ENCODE measurements at regions not wholly inside any gene's neighbourhood (a gene's known extent, or its start where the extent isn't known, plus 50 kb on each side); places are given as distances from the start of the nearest gene placed in this dataset.
A peak's percentile ranks its signal among the peaks of the same experiment; 100 is the strongest.

DNA sequence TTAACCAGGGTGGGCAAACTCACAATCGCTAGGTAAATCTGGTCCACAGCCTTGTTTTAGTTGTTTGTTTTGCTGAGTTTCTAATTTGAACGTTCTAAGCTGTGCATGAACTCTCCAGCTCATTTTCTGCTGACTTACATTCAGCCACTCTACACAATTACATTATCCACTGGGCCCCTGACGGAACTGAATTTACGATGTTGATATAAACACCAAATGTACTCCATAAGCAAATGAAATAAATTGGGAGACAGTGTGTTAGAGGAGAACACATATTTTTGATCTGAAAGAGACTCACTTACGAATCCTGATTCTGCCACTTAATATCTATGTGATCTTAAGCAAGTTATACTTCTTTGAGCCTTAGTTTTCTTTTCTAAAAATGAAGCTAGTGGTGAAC, 393.4 kb downstream of the ZNF608 start:
- DNase-seq = no peak

DNA sequence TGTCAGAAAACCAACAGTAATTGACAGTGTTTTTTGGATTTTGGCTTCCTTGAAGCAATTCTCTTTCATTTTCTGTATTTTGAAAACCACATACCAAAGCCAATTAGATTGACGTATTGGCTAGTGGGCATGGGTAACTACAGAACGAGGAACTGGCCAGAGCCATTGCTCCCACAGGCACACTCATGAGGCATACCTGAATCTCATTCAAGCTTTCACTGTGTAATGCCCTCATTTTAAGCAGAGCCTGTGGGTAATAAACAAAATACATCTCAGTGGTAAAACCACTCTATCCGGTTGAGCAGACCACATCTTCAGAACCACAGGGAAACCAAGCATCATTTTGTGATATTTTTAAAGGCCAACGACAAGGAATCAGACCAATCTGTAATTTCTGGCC, 394.1 kb downstream of the ZNF608 start:
- DNase-seq = no peak

- no peak for DNase-seq
Observed at GRCh38 chr5:124349931-124350330, 396.5 kb downstream of the ZNF608 start.

GRCh38 chr5:124343451-124343867, 403.0 kb downstream of the ZNF608 start:
- DNase-seq = peak; percentile 66

DNA sequence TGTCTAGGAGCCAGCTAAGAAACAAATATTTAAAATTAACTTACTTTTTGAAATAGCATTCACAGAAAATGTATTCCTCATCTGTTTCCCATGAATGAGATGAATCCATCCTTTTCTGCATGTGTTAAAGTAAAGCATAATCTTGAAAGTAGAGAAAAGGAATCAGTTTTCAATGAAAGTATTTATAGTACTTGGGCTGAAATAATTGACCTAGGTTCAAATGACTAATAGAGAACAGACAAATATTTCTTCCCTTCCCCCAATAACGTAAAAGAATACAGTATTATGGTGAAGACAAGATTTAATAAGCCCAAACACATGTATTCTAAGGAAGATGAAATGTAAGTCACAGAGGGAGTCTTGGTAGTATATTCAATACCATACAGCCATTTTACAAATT, 403.5 kb downstream of the ZNF608 start:
- DNase-seq = no peak

DNA sequence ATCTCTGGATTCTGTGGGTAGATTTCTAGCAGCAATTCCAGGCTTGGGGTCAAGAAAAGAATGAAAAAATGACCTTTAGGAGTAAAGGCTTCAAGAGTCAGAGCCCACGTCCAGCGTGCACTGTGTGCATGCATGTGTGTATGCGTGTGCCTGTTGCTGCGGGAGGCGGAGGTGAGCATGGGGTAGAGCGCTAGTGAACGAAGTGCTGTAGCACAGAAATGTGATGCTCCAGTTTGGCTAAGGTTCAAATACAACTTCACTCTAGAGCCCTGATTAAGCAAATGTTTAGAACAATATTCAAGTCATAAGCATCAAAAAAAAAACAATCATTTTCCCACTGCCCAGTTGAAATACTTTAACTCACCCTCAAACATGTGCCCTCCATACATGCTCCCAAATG, 403.9 kb downstream of the ZNF608 start:
- DNase-seq = no peak

DNA sequence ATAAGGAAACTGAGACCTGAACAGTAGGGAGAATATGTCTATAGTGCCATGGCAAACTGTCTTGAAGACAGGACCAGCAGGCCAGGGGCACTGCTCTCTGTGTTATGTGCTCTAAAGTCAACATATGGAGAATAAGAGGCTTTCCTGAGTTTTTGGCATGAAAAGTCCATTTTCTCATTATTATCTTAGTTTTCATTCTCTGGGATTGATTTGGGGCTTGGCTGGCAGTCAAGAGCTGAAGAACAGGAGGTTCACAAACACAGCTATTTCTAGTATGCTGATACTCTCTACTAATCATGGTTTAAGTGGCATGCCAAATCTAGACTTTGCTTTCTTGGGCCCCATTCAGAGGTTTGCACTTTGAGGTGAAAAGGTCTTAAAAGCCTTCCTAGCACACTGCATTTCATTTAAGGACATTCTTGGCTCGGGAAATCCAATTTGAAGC, 404.4 kb downstream of the ZNF608 start:
- no peak for DNase-seq

GRCh38 chr5:124341066-124341858, 405.2 kb downstream of the ZNF608 start:
- DNase-seq = no peak

- no peak for DNase-seq
Observed at GRCh38 chr5:124337996-124338395, 408.4 kb downstream of the ZNF608 start.

GRCh38 chr5:124333298-124333979, 413.0 kb downstream of the ZNF608 start:
- no peak for DNase-seq

GRCh38 chr5:124332273-124332672, 414.2 kb downstream of the ZNF608 start:
- DNase-seq = no peak

DNA sequence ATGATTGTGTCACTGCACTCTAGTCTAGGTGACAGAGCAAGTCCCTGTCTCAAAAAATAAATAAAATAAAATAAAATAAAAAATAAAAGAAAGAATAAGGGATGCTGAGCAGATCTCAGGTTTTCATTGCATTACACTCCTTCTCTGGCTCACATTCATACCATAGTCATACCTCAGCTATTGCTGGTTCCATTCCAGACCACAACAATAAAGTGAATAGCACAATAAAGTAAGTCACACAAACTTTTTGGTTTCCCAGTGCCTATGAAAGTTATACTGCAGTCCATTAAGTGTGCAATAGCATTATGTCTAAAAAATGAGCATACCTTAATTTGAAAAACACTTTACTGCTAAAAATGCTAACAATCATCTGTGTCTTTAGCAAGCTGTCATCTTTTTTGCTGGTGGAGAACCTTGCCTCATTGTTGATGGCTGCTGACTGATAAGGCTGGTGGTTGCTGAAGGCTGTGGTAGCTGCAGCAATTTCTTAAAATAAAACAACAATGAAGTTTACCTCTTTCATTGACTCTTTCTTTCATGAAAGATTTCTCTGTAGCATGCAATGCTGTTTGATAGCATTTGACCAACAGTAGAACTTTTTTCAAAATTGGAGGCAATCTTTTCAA, 415.7 kb downstream of the ZNF608 start:
- DNase-seq = no peak

DNA sequence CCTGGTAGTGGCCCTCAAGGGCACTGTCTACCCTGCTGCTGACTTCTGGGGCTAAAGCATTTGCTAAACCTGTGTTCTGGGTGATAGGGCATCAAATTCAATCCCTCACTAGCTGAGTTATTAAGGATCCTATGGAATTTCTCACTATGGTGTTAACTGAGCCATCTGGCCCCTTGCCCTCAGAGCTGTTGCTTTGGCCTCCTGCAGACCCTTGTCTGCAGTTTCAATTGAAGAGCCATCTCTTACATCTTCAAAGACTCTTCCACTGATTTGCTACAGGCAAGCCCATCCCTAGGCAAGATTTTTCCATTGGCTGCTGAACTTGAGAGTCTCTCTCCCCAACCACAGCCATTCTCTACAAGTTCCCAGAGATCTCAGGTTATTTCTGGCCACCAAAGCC, 418.2 kb downstream of the ZNF608 start:
- no peak for DNase-seq

GRCh38 chr5:124318661-124319060, 427.8 kb downstream of the ZNF608 start:
- DNase-seq = no peak

GRCh38 chr5:124317451-124317850, 429.0 kb downstream of the ZNF608 start:
- DNase-seq = no peak

DNA sequence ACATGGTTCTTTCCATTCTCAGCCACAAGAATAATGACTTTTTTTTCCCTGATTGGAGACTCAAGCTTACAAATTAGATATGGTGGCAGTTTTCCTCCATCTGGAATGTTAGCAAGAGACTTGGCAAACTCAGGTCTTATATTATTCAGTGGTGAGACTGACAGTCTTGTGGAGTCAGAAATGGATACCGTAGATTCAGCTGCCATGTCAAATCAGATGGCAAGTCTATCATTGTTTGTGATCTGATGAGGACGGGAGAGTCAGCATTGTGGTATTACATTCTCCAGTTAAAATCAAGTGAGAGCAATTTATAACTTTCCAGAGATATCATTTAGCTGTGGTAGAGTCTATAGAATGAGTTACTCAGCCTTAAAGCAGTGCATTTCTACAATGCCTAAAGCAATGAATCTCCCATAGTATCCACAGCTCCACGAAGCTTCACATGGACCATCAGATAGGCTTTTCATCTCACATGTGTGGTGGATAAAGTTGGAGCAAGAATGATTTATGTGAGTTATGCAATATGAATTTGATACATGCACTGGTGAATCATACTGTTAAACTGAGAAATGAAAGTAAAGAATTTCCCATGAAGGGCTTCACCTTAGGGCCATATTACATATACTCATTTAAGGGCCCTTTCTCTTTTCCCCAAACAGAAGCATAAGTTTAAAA, 430.6 kb downstream of the ZNF608 start:
- no peak for DNase-seq

DNA sequence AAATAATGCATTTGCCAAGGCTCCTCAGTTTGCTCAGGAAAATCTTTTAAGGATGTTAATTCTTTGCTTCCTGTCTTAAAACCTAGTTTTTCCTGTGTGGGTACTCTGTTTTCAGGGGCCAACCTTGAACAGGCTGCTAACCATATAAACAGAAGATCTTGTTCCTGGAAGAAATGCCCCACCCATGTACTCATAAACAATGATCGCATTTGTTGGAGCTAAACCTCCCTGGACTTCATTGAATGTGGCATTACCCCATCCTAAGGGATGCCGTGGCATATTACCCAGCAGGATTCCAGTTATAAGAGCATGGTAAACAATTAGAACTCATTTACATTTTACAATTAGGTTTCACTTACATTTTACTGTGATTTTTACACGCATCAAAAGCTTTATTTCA, 436.0 kb downstream of the ZNF608 start:
- no peak for DNase-seq

- DNase-seq = no peak
Observed at GRCh38 chr5:124309241-124309980, 437.0 kb downstream of the ZNF608 start.

GRCh38 chr5:124303366-124303765, 443.1 kb downstream of the ZNF608 start:
- DNase-seq = no peak

DNA sequence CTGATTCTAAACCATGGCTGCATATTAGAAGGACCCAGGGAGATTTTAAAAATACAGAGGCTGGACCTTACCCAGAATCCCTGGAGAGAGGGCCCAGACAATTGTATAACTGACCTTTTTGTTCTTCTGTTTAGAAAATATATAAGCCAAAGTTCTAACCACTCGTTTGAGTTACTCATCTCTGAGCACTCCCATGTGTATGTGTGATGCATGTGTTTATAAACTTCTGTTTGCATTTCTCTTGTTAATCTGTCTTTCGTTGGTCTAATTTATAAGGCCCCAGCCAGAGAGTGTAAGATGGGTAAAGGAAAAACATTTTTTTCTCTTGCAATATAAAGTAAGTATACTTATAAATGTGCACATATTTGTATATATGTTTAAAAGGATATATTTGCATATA, 443.9 kb downstream of the ZNF608 start:
- DNase-seq = no peak

GRCh38 chr5:124301850-124302249, 444.6 kb downstream of the ZNF608 start:
- DNase-seq = no peak

DNA sequence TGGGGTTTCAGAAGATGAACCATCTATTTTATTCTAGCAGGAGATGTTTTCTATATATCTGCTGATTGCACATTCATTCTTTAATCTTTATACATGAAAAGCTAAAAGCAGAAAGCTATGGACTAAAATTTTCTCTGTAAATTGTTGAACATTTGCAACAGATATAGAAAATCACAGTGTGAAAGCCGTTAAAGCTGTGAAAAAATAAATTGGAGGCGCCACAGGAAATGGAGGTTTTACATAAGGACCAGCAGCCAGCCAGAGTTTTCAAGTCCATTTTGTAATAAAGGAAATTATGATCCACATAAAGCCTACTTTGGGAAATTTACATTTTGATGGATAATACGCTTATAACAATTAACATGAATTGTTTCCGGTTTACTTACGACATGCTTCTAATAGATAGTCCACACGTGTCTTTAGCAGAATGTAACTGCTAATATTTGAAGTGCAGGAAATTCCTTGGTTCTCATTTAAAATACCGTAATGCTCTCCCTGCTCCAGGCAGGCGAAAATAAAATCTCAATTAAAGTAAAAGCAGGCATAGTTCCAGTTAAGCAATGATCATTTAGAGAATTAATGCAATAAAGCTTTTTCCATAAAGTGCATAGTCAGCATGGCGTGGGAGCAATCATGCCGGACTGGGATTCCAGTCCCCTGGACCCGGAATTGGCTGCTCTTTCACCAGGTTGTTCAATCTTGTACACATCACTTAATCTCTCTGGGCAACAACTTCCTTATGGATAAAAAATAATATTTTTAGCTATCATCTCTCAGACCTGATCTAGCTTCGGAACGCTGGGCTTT, 445.4 kb downstream of the ZNF608 start:
- no peak for DNase-seq

Data from hematopoietic multipotent progenitor cell treated with erythropoietin and hydrocortisone succinate and interleukin-3 and kit ligand, for 8 days (in vitro differentiated cells).